ENCODE measurements at regions not wholly inside any gene's neighbourhood (a gene's known extent, or its start where the extent isn't known, plus 50 kb on each side); places are given as distances from the start of the nearest gene placed in this dataset.

DNA sequence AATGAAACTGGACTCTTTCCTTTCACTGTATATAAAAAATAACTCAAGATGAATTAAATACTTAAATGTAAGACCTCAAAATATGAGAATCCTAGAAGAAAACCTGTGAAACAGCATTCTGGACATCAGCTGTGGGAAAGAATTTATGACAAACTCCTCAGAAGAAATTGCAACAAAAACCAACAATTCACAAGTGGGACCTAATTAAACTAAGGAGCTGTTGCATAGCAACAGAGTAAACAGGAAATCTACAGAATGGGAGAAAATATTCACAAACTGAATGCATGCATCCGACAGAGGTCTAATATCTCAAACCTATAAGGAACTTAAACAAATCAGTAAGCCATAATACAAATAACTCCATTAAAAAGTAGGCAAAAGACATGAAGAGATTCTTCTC is 851.7 kb upstream of the PCDH10 start:
- TF ChIP-seq, protein P1, sequence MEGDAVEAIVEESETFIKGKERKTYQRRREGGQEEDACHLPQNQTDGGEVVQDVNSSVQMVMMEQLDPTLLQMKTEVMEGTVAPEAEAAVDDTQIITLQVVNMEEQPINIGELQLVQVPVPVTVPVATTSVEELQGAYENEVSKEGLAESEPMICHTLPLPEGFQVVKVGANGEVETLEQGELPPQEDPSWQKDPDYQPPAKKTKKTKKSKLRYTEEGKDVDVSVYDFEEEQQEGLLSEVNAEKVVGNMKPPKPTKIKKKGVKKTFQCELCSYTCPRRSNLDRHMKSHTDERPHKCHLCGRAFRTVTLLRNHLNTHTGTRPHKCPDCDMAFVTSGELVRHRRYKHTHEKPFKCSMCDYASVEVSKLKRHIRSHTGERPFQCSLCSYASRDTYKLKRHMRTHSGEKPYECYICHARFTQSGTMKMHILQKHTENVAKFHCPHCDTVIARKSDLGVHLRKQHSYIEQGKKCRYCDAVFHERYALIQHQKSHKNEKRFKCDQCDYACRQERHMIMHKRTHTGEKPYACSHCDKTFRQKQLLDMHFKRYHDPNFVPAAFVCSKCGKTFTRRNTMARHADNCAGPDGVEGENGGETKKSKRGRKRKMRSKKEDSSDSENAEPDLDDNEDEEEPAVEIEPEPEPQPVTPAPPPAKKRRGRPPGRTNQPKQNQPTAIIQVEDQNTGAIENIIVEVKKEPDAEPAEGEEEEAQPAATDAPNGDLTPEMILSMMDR (conservative IDR thresholded peaks at IDR 0.05): no peak
- no peak overlapping the region for H3K27ac ChIP-seq

DNA sequence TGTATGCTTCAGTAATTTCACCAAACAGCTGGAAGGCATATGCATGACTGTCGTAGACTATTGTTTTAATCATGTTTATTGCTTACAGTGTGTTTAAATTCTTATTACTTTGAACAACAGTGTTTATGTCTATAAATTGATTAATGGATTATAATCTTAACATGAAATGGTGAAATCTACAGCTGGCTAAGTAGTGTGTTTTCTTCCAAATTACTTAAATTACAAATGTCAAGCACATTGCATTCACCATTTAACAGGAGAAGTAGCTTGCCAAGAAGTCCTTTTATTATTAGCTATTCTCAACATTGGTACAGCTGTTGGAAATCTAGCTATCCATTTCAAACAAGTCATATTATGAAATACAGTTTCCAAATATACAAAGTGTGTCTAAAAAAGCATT is 849.3 kb upstream of the PCDH10 start:
- H3K27ac ChIP-seq: no peak overlapping the region
- TF ChIP-seq, protein P1 (conservative IDR thresholded peaks at IDR 0.05): no peak

DNA sequence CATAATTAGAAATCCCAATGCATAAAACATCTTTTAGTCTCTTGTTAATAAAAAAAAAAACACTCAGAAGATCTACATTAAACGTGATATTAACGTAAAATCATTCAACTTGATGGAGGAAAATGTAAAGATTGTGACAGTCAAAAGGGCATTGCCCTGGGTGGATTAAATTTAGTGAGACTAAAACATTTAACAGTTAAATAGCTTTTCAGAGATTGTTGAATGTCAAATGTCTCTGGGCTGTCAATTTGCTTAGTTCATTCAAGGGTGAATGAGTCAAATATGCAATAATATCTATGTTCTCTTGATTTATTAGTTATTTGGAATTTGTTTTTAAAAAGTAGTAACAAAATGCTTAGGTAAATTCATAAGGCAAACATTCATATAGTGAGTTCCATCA is 836.6 kb upstream of the PCDH10 start:
- TF ChIP-seq, protein P1 (conservative IDR thresholded peaks at IDR 0.05): no peak

DNA sequence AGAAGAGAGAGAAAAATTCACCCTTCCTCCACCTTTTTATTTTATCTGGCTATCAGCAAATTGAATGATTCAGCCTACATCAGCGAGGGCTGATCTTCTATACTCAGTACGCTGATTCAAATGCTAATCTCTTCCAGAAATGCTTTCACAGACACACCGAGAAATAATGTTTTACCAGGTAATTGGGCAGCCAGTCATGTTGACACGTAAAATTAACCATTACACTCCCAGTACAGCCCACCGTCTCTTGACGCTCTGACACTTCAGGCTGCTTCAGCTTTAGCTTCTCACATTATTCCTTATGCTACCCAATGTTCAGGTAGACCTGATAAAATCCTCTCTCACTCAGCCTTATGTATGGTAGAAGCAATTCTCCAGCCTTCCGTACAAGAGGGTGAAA is 835.2 kb upstream of the PCDH10 start:
- no peak overlapping the region for H3K27ac ChIP-seq
- TF ChIP-seq, protein P1 (conservative IDR thresholded peaks at IDR 0.05): no peak

More for the DNA sequence above, 836.6 kb upstream of the PCDH10 start:
- no peak overlapping the region for H3K27ac ChIP-seq

DNA sequence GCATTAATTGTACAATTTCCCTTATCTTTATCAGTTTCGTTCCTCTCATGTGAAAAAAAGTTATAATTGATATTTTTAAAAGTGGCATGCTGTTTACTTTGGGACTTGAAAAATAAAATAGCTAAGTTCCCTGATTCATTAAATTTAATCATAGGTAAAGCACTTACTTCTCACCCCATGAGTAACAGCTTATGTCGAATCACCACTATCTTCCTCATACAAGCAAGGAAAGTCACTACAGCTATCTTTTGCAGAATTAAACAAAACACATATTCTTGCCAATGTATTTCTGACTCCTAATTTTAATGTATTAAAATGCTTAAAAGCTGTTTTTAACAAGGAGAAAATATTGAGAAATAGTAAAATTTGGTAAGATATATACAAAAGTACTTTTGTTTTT is 832.4 kb upstream of the PCDH10 start:
- TF ChIP-seq, protein P1 (conservative IDR thresholded peaks at IDR 0.05): no peak
- no peak overlapping the region for H3K27ac ChIP-seq

DNA sequence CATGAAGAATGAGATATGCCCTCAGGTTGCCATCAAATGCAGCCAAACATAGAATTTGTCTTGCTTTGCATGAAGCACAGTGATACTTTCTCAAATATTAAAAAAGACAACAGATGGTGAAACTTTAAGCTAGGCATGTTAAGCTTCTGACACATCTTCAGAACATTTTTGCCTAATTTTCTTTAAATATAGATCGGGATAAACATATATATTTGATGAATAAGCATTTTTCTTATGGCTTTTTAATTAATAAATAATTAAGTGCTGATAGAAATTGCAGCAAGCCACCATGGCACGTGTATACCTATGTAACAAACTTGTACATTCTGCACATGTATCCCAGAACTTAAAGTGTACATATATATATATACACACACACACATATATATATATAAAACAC is 831.2 kb upstream of the PCDH10 start:
- TF ChIP-seq, protein P1 (conservative IDR thresholded peaks at IDR 0.05): no peak
- no peak overlapping the region for H3K27ac ChIP-seq

DNA sequence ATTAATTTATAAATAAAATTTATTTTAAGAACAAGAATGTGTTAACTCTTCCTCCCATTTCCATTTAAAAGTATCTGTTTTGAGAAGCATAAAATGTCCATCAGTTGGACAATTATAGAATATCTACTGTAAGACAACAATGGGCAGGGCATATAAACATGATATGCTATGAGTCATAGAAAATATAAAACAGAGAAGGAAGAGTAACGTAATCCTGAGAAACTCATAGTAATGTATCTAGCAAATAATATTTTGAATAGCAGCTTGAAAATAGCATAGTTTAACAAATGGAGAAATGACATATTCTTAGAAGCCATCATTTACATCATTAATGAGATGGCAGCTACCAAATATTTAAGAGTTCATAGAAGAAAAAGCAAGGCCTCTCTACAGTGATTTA is 820.3 kb upstream of the PCDH10 start:
- TF ChIP-seq, protein P1 (conservative IDR thresholded peaks at IDR 0.05): no peak
- H3K27ac ChIP-seq: no peak overlapping the region

DNA sequence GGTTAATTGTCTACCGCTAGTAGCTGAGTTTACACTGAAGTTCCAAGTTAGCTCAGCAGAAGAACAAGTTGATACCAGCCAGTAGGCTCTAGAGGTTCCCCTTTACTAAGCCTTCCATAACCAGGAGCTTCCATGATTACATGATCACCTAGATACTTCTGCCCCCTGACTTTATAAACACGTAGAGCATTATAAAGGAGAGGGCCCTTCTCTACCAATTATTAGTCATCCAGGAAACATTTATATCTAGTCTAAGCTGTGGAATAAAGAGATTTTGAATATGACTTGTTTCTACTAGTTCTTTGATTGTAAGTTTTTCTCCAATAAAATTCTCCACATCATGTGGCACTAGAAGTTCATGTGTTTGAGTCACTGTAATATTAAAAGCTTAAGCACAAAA is 818.1 kb upstream of the PCDH10 start:
- no peak overlapping the region for H3K27ac ChIP-seq
- TF ChIP-seq, protein P1 (conservative IDR thresholded peaks at IDR 0.05): no peak
